ENCODE measurements at regions not wholly inside any gene's neighbourhood (a gene's known extent, or its start where the extent isn't known, plus 50 kb on each side); places are given as distances from the start of the nearest gene placed in this dataset.

- Histone ChIP-seq H3K79me2 (ENCODE audit: insufficient read depth, low read length) (no peaks in the 10 kb centered on the region), H3K18ac (ENCODE audit: insufficient read length, low read depth, low read length) (no peak overlapping the region), H2BK20ac (ENCODE audit: low read depth, low read length, poor library complexity, severe bottlenecking) (no peak overlapping the region), H4K5ac (ENCODE audit: insufficient read length, low read depth, low read length) (no peak overlapping the region), H3K23ac (ENCODE audit: insufficient read length, low read depth, low read length) (no peak overlapping the region), H3K4me1 (ENCODE audit: insufficient read depth, low read length) (no peaks in the 10 kb centered on the region), H3K4me2 (ENCODE audit: insufficient read depth, insufficient read length, low read length) (no peak overlapping the region), H3K14ac (ENCODE audit: insufficient read depth, low read length) (no peak overlapping the region), H2BK120ac (ENCODE audit: low read depth, low read length, poor library complexity, severe bottlenecking) (no peak overlapping the region), H3K79me1 (ENCODE audit: insufficient read depth, low read depth, low read length, poor library complexity, severe bottlenecking) (no peaks in the 10 kb centered on the region), H2BK5ac (ENCODE audit: insufficient read length, low read length) (no peak overlapping the region), H3K9me3 (ENCODE audit: control insufficient read depth, low read depth, low read length) (no peaks in the 10 kb centered on the region), H3K4ac (ENCODE audit: low read depth, low read length) (no peak overlapping the region), H3T11ph (ENCODE audit: low read length) (no peak overlapping the region), H2AK5ac (ENCODE audit: insufficient read length, low read length) (no peak overlapping the region), H3K56ac (ENCODE audit: insufficient read length, low read depth, low read length) (no peak overlapping the region), H4K91ac (ENCODE audit: insufficient read length, low read depth, low read length) (no peak overlapping the region), H3K27me3 (ENCODE audit: insufficient read depth, low read length) (no peaks in the 10 kb centered on the region), H3K9ac (ENCODE audit: extremely low read depth, insufficient read length, low read length) (no peak overlapping the region), H2AFZ (ENCODE audit: low read length) (no peak overlapping the region), H4K20me1 (ENCODE audit: control insufficient read depth, insufficient read depth, insufficient read length) (no peaks in the 10 kb centered on the region), H4K8ac (replicated peaks; ENCODE audit: insufficient read length, low read depth, low read length) (no peak overlapping the region), H3K27ac (ENCODE audit: insufficient read length, low read depth, low read length) (no peak overlapping the region), H2BK15ac (ENCODE audit: low read depth, low read length) (no peak overlapping the region), H3K23me2 (ENCODE audit: insufficient read length, low read depth, low read length, poor library complexity, severe bottlenecking) (no peaks in the 10 kb centered on the region), H2BK12ac (ENCODE audit: insufficient read length, low read depth, low read length) (no peak overlapping the region)
- no peak overlapping the region for H3K4me3 Mint-ChIP-seq
- peaks cover 0 to 3% of the 10 kb centered on the region in 2 experiments; a peak in 1 of 5 replicates for H3K9me3 Mint-ChIP-seq
- H3K4me1 Mint-ChIP-seq: no peaks in the 10 kb centered on the region
- no peaks in the 10 kb centered on the region for H3K36me3 Mint-ChIP-seq (ENCODE audit: insufficient read depth in 1 of 3, low read depth in 3 of 3)
- H3K27me3 Mint-ChIP-seq (ENCODE audit: low read depth): peaks cover 1% of the 10 kb centered on the region; the same call in 1 of the 2 replicates
- H3K27ac Mint-ChIP-seq: no peak overlapping the region
- TF ChIP-seq, protein P1, sequence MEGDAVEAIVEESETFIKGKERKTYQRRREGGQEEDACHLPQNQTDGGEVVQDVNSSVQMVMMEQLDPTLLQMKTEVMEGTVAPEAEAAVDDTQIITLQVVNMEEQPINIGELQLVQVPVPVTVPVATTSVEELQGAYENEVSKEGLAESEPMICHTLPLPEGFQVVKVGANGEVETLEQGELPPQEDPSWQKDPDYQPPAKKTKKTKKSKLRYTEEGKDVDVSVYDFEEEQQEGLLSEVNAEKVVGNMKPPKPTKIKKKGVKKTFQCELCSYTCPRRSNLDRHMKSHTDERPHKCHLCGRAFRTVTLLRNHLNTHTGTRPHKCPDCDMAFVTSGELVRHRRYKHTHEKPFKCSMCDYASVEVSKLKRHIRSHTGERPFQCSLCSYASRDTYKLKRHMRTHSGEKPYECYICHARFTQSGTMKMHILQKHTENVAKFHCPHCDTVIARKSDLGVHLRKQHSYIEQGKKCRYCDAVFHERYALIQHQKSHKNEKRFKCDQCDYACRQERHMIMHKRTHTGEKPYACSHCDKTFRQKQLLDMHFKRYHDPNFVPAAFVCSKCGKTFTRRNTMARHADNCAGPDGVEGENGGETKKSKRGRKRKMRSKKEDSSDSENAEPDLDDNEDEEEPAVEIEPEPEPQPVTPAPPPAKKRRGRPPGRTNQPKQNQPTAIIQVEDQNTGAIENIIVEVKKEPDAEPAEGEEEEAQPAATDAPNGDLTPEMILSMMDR (conservative IDR thresholded peaks at IDR 0.05): no peak
- no peak for DNase-seq
Observed at GRCh38 chr1:105073660-105074059, 1324.0 kb downstream of the AMY1C start.

All from H9 (cell line).